Right atrium auricular region (tissue), 2 donors: ENCODE measurements at regions not wholly inside any gene's neighbourhood (a gene's known extent, or its start where the extent isn't known, plus 50 kb on each side); places are given as distances from the start of the nearest gene placed in this dataset.

ENCODE experiments used
- DNase-seq: peaks from one replicate; pipeline ENCODE4 v3.0.0-alpha.2; 2019; ENCODE audit warnings: low spot score
- H3K27ac ChIP-seq, 2 donors: fragments of 200-600 bp; sonication (generic); 1 replicate in 1 of 2; 2 replicates in 1 of 2; pipeline ENCODE4 v1.5.1; 2016 to 2019
- H3K27me3 ChIP-seq, 2 donors: fragments of 200-600 bp; sonication (generic); one replicate each; pipeline versions ENCODE4 v1.5.1 to v1.6.0; 2017 to 2019
- H3K36me3 ChIP-seq: fragments of 200-600 bp; sonication (generic); one replicate; pipeline ENCODE4 v1.5.1; 2016
- H3K4me1 ChIP-seq, 2 donors: fragments of 200-600 bp; sonication (generic); one replicate each; pipeline versions ENCODE4 v1.5.1 to v1.6.0; 2017 to 2019
- H3K4me3 ChIP-seq, 2 donors: fragments of 200-600 bp; sonication (generic); 1 replicate in 1 of 2; 2 replicates in 1 of 2; pipeline ENCODE4 v1.5.1; 2017 to 2019; ENCODE audit warnings: mild to moderate bottlenecking in 1 of 2, moderate library complexity in 1 of 2
- H3K9me3 ChIP-seq, 2 donors: fragments of 200-600 bp; sonication (generic); one replicate each; pipeline ENCODE4 v1.5.1; 2019
- TF ChIP-seq, protein P1 (sequence below), 2 donors: fragments of 200-600 bp; sonication (generic); IDR thresholded peaks; one replicate each; pipeline ENCODE4 v1.5.1; 2019; ENCODE audit warnings: antibody characterized with exemption in 2 of 2

- peaks cover 0 to 3% of the 10 kb centered on the region in 2 donors for H3K4me1 ChIP-seq
- no peak overlapping the region for H3K4me3 ChIP-seq
- no peaks in the 10 kb centered on the region for H3K36me3 ChIP-seq
- no peak for DNase-seq
- H3K27me3 ChIP-seq: no peaks in the 10 kb centered on the region
- TF ChIP-seq, protein P1, sequence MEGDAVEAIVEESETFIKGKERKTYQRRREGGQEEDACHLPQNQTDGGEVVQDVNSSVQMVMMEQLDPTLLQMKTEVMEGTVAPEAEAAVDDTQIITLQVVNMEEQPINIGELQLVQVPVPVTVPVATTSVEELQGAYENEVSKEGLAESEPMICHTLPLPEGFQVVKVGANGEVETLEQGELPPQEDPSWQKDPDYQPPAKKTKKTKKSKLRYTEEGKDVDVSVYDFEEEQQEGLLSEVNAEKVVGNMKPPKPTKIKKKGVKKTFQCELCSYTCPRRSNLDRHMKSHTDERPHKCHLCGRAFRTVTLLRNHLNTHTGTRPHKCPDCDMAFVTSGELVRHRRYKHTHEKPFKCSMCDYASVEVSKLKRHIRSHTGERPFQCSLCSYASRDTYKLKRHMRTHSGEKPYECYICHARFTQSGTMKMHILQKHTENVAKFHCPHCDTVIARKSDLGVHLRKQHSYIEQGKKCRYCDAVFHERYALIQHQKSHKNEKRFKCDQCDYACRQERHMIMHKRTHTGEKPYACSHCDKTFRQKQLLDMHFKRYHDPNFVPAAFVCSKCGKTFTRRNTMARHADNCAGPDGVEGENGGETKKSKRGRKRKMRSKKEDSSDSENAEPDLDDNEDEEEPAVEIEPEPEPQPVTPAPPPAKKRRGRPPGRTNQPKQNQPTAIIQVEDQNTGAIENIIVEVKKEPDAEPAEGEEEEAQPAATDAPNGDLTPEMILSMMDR (IDR thresholded peaks at IDR 0.05): no peak
- no peaks in the 10 kb centered on the region for H3K9me3 ChIP-seq
- H3K27ac ChIP-seq: no peak overlapping the region
These were observed 116.9 kb upstream of the TEX51 start for GRCh38 chr2:126781806-126782205.

- H3K4me3 ChIP-seq: no peak overlapping the region
- TF ChIP-seq, protein P1 (IDR thresholded peaks at IDR 0.05): no peak
- H3K36me3 ChIP-seq: no peaks in the 10 kb centered on the region
- H3K27me3 ChIP-seq: no peaks in the 10 kb centered on the region
- H3K9me3 ChIP-seq: no peaks in the 10 kb centered on the region
- H3K4me1 ChIP-seq: no peaks in the 10 kb centered on the region
- no peak overlapping the region for H3K27ac ChIP-seq
- no peak for DNase-seq
These were observed 116.0 kb upstream of the TEX51 start for GRCh38 chr2:126782648-126783047.

GRCh38 chr2:126783341-126783740 lies 115.3 kb upstream of the TEX51 start:
- Histone ChIP-seq H3K4me3 (no peak overlapping the region), H3K27me3 (no peaks in the 10 kb centered on the region), H3K9me3 (no peaks in the 10 kb centered on the region), H3K36me3 (no peaks in the 10 kb centered on the region), H3K27ac (no peak overlapping the region), H3K4me1 (no peaks in the 10 kb centered on the region)
- no peak for DNase-seq
- TF ChIP-seq, protein P1 (IDR thresholded peaks at IDR 0.05): no peak

- Histone ChIP-seq H3K9me3 (no peaks in the 10 kb centered on the region), H3K4me1 (no peaks in the 10 kb centered on the region), H3K36me3 (no peaks in the 10 kb centered on the region), H3K27ac (no peak overlapping the region), H3K4me3 (no peak overlapping the region), H3K27me3 (no peaks in the 10 kb centered on the region)
- TF ChIP-seq, protein P1 (IDR thresholded peaks at IDR 0.05): no peak
- no peak for DNase-seq
These were observed 114.6 kb upstream of the TEX51 start for GRCh38 chr2:126784045-126784444.

GRCh38 chr2:126784621-126785020 lies 114.1 kb upstream of the TEX51 start:
- H3K9me3 ChIP-seq: no peaks in the 10 kb centered on the region
- no peak overlapping the region for H3K27ac ChIP-seq
- H3K4me3 ChIP-seq: no peak overlapping the region
- H3K36me3 ChIP-seq: no peaks in the 10 kb centered on the region
- H3K4me1 ChIP-seq: no peaks in the 10 kb centered on the region
- DNase-seq: no peak
- TF ChIP-seq, protein P1 (IDR thresholded peaks at IDR 0.05): no peak
- H3K27me3 ChIP-seq: no peaks in the 10 kb centered on the region

- Histone ChIP-seq H3K27ac (no peak overlapping the region), H3K27me3 (no peaks in the 10 kb centered on the region), H3K36me3 (no peaks in the 10 kb centered on the region), H3K4me3 (no peak overlapping the region), H3K9me3 (no peaks in the 10 kb centered on the region), H3K4me1 (no peaks in the 10 kb centered on the region)
- TF ChIP-seq, protein P1 (IDR thresholded peaks at IDR 0.05): no peak
- DNase-seq: no peak
These were observed 113.5 kb upstream of the TEX51 start for GRCh38 chr2:126785236-126785635.
